HG03460 (cell line): ENCODE measurements at regions not wholly inside any gene's neighbourhood (a gene's known extent, or its start where the extent isn't known, plus 50 kb on each side); places are given as distances from the start of the nearest gene placed in this dataset.

Source experiments
- ATAC-seq: cut with Tn5 transposase; IDR thresholded peaks from one replicate; pipeline ENCODE4 v1.9.1; 2021; ENCODE audit not compliant: unreplicated experiment

GRCh38 chr13:39100996-39101738, 62.9 kb downstream of the NHLRC3 start:
- ATAC-seq: no peak

- no peak for ATAC-seq
These were observed 64.8 kb downstream of the NHLRC3 start for GRCh38 chr13:39102981-39103490.

- no peak for ATAC-seq
These were observed 66.9 kb downstream of the NHLRC3 start for GRCh38 chr13:39105110-39105509.

- ATAC-seq: no peak
These were observed 68.2 kb downstream of the NHLRC3 start for GRCh38 chr13:39106216-39107005.

- no peak for ATAC-seq
These were observed 69.3 kb downstream of the NHLRC3 start for GRCh38 chr13:39107561-39107960.

GRCh38 chr13:39108783-39109182, 70.5 kb downstream of the NHLRC3 start:
- no peak for ATAC-seq

GRCh38 chr13:39110518-39111097, 72.4 kb downstream of the NHLRC3 start:
- ATAC-seq: no peak

GRCh38 chr13:39111145-39111544, 72.9 kb downstream of the NHLRC3 start:
- ATAC-seq: no peak

GRCh38 chr13:39119422-39119821, 81.2 kb downstream of the NHLRC3 start:
- ATAC-seq: no peak

GRCh38 chr13:39123578-39123977, 85.3 kb downstream of the NHLRC3 start:
- ATAC-seq: no peak

- no peak for ATAC-seq
These were observed 91.0 kb downstream of the NHLRC3 start for GRCh38 chr13:39129213-39129612.

GRCh38 chr13:39130301-39130700, 92.0 kb downstream of the NHLRC3 start:
- no peak for ATAC-seq

- ATAC-seq: no peak
These were observed 94.3 kb downstream of the NHLRC3 start for GRCh38 chr13:39132286-39133230.

- no peak for ATAC-seq
These were observed 95.5 kb downstream of the NHLRC3 start for GRCh38 chr13:39133781-39134180.

GRCh38 chr13:39134574-39134973, 96.3 kb downstream of the NHLRC3 start:
- ATAC-seq: no peak

- no peak for ATAC-seq
These were observed 106.1 kb downstream of the NHLRC3 start for GRCh38 chr13:39144391-39144790.

GRCh38 chr13:39144941-39145533, 106.8 kb downstream of the NHLRC3 start:
- ATAC-seq: no peak

GRCh38 chr13:39148513-39148961, 110.3 kb downstream of the NHLRC3 start:
- no peak for ATAC-seq

- no peak for ATAC-seq
These were observed 111.6 kb downstream of the NHLRC3 start for GRCh38 chr13:39149896-39150295.

GRCh38 chr13:39154041-39154440, 115.8 kb downstream of the NHLRC3 start:
- ATAC-seq: no peak
